Parathyroid adenoma (tissue), 2 donors: ENCODE measurements at regions not wholly inside any gene's neighbourhood (a gene's known extent, or its start where the extent isn't known, plus 50 kb on each side); places are given as distances from the start of the nearest gene placed in this dataset.

Experiments used
- H2AFZ ChIP-seq: fragments of 300-600 bp; sonication (generic); one replicate; pipeline ENCODE4 v1.7.0; 2017; ENCODE audit warnings: antibody characterized with exemption, mild to moderate bottlenecking
- H3K27ac ChIP-seq: fragments of 300-600 bp; sonication (generic); one replicate; pipeline ENCODE4 v1.7.0; 2017
- H3K27me3 ChIP-seq: fragments of 300-600 bp; sonication (generic); one replicate; pipeline ENCODE4 v1.7.0; 2017; ENCODE audit warnings: low read length; ENCODE audit not compliant: control insufficient read depth, insufficient read depth
- H3K36me3 ChIP-seq: fragments of 300-600 bp; sonication (generic); one replicate; pipeline ENCODE4 v1.7.0; 2017; ENCODE audit warnings: low read length; ENCODE audit not compliant: control insufficient read depth, insufficient read depth
- H3K4me1 ChIP-seq: fragments of 300-600 bp; sonication (generic); one replicate; pipeline ENCODE4 v1.7.0; 2017; ENCODE audit warnings: control low read depth
- H3K4me2 ChIP-seq: fragments of 300-600 bp; sonication (generic); one replicate; pipeline ENCODE4 v1.7.0; 2017; ENCODE audit warnings: low read length
- H3K4me3 ChIP-seq: fragments of 300-600 bp; sonication (generic); one replicate; pipeline ENCODE4 v1.7.0; 2017; ENCODE audit warnings: low read depth, low read length
- H3K79me2 ChIP-seq: fragments of 300-600 bp; sonication (generic); one replicate; pipeline ENCODE4 v1.7.0; 2017; ENCODE audit warnings: control low read depth
- H3K9ac ChIP-seq: fragments of 300-600 bp; sonication (generic); one replicate; pipeline ENCODE4 v1.7.0; 2017; ENCODE audit warnings: mild to moderate bottlenecking
- H3K9me3 ChIP-seq: fragments of 300-600 bp; sonication (generic); one replicate; pipeline ENCODE4 v1.7.0; 2017; ENCODE audit warnings: low read length; ENCODE audit not compliant: control insufficient read depth
- TF ChIP-seq, protein P1 (sequence below): fragments of 300-600 bp; sonication (generic); IDR thresholded peaks from one replicate; pipeline ENCODE4 v1.7.0; 2017; ENCODE audit warnings: antibody characterized with exemption, mild to moderate bottlenecking
- donor health status: primary hyperparathyroidism.

DNA sequence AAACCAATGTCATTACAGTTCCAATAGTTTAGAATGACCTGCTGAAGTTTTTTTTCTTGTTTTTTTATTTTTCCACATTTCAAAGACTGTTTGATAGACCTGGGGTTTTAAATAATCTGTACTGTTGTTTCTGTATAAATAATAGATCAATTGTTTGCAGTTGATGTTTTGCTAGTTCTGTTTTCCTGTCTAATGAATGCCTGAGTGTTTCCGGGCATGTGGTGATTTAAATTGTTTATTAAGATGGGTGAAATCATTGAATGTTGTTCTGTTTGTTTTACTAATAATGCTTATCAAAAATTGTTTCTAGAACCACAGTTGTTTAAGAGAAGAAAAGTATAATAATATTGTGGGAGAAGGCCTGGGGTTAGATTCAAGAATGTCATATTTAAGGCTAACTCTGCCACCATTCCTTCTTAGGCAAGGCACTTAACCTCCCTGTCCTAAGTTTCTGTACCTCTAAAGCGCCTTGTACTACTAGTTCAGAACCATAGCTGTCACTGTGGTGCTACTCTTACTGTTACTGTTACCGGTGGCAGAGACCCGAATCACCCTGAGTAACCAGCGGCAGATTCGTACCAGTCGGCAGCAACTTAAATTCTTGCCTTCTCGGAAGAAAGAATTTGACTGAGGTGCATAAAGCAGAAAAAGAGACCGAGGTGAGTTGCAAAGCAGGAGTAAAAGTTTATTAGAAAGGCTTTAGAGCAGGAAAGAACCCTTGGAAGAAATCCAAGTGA is 1014.1 kb downstream of the REEP3 start:
- no peaks in the 10 kb centered on the region for H3K4me1 ChIP-seq
- H3K36me3 ChIP-seq: no peaks in the 10 kb centered on the region
- H3K79me2 ChIP-seq: no peaks in the 10 kb centered on the region
- H3K27me3 ChIP-seq: no peaks in the 10 kb centered on the region
- no peak overlapping the region for H3K9ac ChIP-seq
- H2AFZ ChIP-seq: no peak overlapping the region
- no peak overlapping the region for H3K4me2 ChIP-seq
- no peak overlapping the region for H3K27ac ChIP-seq
- no peaks in the 10 kb centered on the region for H3K9me3 ChIP-seq
- H3K4me3 ChIP-seq: no peak overlapping the region
- TF ChIP-seq, protein P1, sequence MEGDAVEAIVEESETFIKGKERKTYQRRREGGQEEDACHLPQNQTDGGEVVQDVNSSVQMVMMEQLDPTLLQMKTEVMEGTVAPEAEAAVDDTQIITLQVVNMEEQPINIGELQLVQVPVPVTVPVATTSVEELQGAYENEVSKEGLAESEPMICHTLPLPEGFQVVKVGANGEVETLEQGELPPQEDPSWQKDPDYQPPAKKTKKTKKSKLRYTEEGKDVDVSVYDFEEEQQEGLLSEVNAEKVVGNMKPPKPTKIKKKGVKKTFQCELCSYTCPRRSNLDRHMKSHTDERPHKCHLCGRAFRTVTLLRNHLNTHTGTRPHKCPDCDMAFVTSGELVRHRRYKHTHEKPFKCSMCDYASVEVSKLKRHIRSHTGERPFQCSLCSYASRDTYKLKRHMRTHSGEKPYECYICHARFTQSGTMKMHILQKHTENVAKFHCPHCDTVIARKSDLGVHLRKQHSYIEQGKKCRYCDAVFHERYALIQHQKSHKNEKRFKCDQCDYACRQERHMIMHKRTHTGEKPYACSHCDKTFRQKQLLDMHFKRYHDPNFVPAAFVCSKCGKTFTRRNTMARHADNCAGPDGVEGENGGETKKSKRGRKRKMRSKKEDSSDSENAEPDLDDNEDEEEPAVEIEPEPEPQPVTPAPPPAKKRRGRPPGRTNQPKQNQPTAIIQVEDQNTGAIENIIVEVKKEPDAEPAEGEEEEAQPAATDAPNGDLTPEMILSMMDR: no peak

DNA sequence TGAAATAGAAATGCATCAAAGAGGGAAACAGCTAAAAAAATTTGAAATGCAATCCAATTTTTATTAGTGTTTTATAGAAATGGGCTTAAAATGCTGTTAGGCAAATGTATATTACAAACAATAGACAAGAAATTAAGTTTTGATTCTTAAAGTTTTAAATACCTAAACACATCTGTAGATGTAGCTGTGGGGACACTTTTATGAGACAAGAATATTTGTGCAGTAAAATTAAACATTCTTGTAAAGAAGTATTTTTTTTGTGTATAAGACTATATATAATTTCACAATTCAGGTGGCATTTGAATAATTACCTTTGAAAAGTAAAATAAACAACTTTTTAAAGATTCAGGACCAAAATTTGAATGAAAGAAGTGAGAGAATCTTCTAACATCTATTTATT is 1015.9 kb downstream of the REEP3 start:
- no peaks in the 10 kb centered on the region for H3K4me1 ChIP-seq
- no peak overlapping the region for H3K4me3 ChIP-seq
- H3K79me2 ChIP-seq: no peaks in the 10 kb centered on the region
- H3K27me3 ChIP-seq: no peaks in the 10 kb centered on the region
- H3K36me3 ChIP-seq: no peaks in the 10 kb centered on the region
- no peak overlapping the region for H3K27ac ChIP-seq
- H3K9me3 ChIP-seq: no peaks in the 10 kb centered on the region
- no peak overlapping the region for H3K4me2 ChIP-seq
- no peak overlapping the region for H3K9ac ChIP-seq
- H2AFZ ChIP-seq: no peak overlapping the region
- TF ChIP-seq, protein P1: no peak

DNA sequence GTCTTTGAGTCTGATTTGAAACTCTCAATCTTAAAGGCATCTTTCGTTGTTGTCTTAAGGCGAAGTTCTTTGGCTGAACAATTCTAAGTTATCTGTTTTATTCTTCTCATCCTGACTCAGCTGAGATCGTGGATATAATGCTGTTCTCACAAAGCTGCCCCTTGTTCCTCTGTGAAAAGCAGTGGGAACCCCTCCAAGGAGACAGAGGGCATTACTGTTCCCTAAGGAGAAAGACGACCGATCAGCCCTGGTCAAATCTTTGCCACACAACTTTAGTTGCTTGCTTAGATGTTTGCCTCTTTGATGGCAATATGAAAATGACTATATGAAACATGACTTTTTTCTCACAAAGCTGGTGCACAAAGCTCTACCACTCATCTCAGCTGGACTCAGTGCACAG is 1016.7 kb downstream of the REEP3 start:
- Histone ChIP-seq H3K9me3 (no peaks in the 10 kb centered on the region), H3K27me3 (no peaks in the 10 kb centered on the region), H3K4me2 (no peak overlapping the region), H3K4me3 (no peak overlapping the region), H3K4me1 (no peaks in the 10 kb centered on the region), H3K9ac (no peak overlapping the region), H3K36me3 (no peaks in the 10 kb centered on the region), H2AFZ (no peak overlapping the region), H3K27ac (no peak overlapping the region), H3K79me2 (no peaks in the 10 kb centered on the region)
- TF ChIP-seq, protein P1: no peak

DNA sequence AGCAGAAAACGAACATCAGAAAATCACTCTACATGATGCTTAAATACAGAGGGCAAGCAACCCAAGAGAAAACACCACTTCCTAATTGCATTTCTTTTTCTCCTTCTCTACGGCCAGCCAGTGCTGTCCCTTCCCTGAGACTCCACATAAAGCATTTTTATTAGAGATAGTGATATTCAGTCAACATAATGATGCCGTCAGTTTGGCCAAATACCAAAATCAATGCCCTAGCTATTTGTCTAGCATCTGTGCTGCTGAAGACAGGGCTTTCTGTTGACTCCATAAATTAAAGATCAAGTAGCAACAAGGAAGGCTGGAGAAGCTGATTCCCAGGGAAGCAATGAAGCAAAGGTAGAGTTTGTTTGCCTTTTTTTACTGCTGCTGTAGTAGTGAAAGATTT is 1024.9 kb downstream of the REEP3 start:
- no peak overlapping the region for H3K9ac ChIP-seq
- no peaks in the 10 kb centered on the region for H3K4me1 ChIP-seq
- no peaks in the 10 kb centered on the region for H3K79me2 ChIP-seq
- no peak overlapping the region for H3K27ac ChIP-seq
- TF ChIP-seq, protein P1: no peak
- no peak overlapping the region for H3K4me3 ChIP-seq
- H3K27me3 ChIP-seq: no peaks in the 10 kb centered on the region
- no peaks in the 10 kb centered on the region for H3K9me3 ChIP-seq
- no peak overlapping the region for H2AFZ ChIP-seq
- no peak overlapping the region for H3K4me2 ChIP-seq
- H3K36me3 ChIP-seq: no peaks in the 10 kb centered on the region

DNA sequence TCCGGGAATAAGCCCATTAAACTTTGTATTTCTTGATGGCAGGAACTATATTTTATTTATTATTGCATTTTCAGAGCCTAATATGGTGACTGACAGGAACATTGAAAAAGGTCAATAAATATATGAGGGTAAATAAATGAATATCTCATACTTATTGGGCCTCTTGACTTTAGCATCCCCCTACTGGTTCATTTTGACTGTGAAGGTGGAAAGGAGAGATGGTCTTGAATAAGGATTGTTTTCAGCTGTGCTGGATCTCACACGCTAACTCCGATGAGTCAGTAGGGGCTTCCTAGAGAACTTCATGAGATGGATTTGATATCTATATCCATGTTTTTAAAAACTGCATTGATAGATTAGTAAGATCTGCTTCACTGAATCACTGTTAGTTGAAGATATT is 1026.0 kb downstream of the REEP3 start:
- Histone ChIP-seq H3K36me3 (no peaks in the 10 kb centered on the region), H3K4me3 (no peak overlapping the region), H3K79me2 (no peaks in the 10 kb centered on the region), H2AFZ (no peak overlapping the region), H3K9me3 (no peaks in the 10 kb centered on the region), H3K4me1 (no peaks in the 10 kb centered on the region), H3K27ac (no peak overlapping the region), H3K4me2 (no peak overlapping the region), H3K27me3 (no peaks in the 10 kb centered on the region), H3K9ac (no peak overlapping the region)
- TF ChIP-seq, protein P1: no peak
